ENCODE measurements at regions not wholly inside any gene's neighbourhood (a gene's known extent, or its start where the extent isn't known, plus 50 kb on each side); places are given as distances from the start of the nearest gene placed in this dataset.
A peak's percentile ranks its signal among the peaks of the same experiment; 100 is the strongest.
"Not testable (repeated sequence)": the region's sequence is repeated elsewhere in the genome, so short reads cannot be mapped to it uniquely, and the experiment has no call there.

DNA sequence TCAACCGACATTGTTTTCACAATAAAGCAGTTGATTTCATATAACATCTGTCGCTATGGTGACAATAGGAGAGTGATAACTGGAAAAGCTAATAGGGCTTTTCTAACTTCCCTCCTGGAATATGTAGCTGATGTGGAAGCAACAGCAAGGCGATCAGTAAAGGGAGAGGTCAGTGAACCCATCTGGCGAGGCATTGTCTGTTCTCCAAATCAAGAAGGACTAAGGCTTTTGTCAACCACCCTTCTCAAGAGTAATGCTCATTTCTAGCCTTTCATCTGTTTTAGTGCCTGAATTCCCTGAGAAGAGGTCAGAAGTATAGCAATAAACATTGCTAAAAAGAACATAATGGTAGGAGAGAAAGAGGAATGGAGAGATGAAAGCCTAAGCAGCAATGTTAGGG is 201.3 kb downstream of the AKAP7 start:
- DNase-seq (ENCODE audit: low read depth, low spot score), result no peak
- in situ Hi-C loops (cut with HindIII; ENCODE audit: low pct_unique_long_range_greater_than_20kb, low sequenced_read_pairs), result no loop called here

GRCh38 chr6:131346896-131347295 is 211.6 kb downstream of the AKAP7 start:
- in situ Hi-C loops (cut with HindIII; ENCODE audit: low pct_unique_long_range_greater_than_20kb, low sequenced_read_pairs), result not testable (repeated sequence)

DNA sequence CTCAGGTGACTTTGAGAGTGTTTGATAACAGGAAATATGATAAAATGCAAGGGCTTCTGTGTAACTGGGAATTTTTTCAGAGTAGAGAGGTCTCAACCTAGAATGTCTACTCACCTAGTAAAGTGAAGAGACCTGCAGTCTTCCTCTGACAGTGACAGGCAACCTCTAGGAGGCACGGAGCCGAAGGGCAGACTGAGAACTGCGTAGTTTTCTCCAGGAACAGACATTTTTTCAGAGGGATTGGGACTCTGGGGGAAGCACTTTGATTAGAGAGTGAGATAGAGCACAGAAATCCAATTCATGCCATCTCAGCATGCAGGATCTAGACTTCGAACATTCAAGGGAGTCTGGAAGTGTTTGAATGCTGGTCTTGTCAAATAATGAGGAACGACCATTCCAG is 213.3 kb downstream of the AKAP7 start:
- in situ Hi-C loops (cut with HindIII; ENCODE audit: low pct_unique_long_range_greater_than_20kb, low sequenced_read_pairs), result no loop called here
- DNase-seq (ENCODE audit: low read depth, low spot score), result no peak

More at GRCh38 chr6:131346896-131347295, 211.6 kb downstream of the AKAP7 start:
- not testable (repeated sequence) for DNase-seq (ENCODE audit: low read depth, low spot score)

DNA sequence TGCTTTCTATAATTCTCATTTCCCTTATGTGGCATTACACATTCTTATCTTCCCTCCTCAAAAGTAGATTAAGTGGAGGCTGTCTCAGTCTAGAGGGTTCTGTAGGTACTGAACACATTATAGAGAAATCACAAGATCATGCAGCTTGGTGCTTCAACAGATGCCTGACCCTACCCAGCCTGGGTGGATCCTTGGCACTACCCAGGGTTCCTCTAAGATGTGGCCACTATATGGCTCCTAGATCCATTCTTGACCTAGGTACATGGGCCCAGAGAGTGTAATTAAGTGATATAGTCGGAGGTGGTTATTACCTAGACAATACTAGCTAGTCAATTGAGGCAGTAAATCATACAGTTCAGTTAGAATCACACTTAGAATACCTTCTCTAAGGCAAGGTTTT is 213.9 kb downstream of the AKAP7 start:
- no peak for DNase-seq (ENCODE audit: low read depth, low spot score)
- in situ Hi-C loops (cut with HindIII; ENCODE audit: low pct_unique_long_range_greater_than_20kb, low sequenced_read_pairs), result no loop called here

GRCh38 chr6:131353106-131353505 is 217.8 kb downstream of the AKAP7 start:
- in situ Hi-C loops (cut with HindIII; ENCODE audit: low pct_unique_long_range_greater_than_20kb, low sequenced_read_pairs), result no loop called here
- no peak for DNase-seq (ENCODE audit: low read depth, low spot score)

- no peak for DNase-seq (ENCODE audit: low read depth, low spot score)
- in situ Hi-C loops (cut with HindIII; ENCODE audit: low pct_unique_long_range_greater_than_20kb, low sequenced_read_pairs), result no loop called here
Observed at GRCh38 chr6:131353876-131354275, 218.6 kb downstream of the AKAP7 start.

GRCh38 chr6:131354356-131354755 is 218.7 kb upstream of the ARG1 start:
- DNase-seq (ENCODE audit: low read depth, low spot score), result no peak
- in situ Hi-C loops (cut with HindIII; ENCODE audit: low pct_unique_long_range_greater_than_20kb, low sequenced_read_pairs), result no loop called here

DNA sequence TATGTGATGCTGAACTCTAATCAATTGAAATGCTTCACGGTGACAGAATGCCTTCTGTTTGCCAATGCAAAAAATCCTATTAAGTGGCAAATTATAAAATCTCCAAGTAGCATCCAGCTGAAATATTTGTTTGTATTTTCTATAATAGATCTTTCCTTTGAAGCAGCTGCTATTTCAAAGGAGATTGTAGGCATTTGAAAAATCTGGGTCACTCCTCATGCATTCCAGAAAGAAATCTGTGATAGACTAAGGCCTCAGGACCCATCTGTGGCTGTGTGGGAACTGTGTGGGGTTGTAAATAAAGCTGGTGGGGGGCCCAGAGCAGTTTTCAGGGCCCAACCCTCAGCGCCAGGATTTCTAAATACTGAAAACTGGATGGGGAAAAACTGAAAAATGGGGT is 216.9 kb upstream of the ARG1 start:
- in situ Hi-C loops (cut with HindIII; ENCODE audit: low pct_unique_long_range_greater_than_20kb, low sequenced_read_pairs), result no loop called here

DNA sequence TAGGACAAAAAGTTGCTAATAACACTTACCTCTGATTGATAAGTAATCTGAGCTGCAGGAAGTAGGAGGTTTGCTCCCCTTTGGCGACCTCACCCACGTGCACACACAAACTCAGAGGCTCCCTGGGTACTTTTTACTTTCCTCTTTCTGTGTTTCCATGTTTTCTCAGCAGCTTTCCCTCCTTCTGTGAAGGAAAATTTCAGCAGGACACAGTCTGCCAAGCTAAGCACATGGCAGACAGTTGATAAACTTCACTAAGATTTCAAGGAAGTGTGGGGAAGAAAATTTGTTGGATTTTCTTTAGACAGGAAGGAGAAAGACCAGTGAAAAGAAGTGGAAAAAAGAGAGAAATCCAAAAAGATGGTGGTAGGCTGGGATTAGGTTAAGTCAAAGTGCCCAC is 215.5 kb upstream of the ARG1 start:
- in situ Hi-C loops (cut with HindIII; ENCODE audit: low pct_unique_long_range_greater_than_20kb, low sequenced_read_pairs), result no loop called here
- DNase-seq (ENCODE audit: low read depth, low spot score), result no peak

More for the DNA sequence above, 216.9 kb upstream of the ARG1 start:
- no peak for DNase-seq (ENCODE audit: low read depth, low spot score)

DNA sequence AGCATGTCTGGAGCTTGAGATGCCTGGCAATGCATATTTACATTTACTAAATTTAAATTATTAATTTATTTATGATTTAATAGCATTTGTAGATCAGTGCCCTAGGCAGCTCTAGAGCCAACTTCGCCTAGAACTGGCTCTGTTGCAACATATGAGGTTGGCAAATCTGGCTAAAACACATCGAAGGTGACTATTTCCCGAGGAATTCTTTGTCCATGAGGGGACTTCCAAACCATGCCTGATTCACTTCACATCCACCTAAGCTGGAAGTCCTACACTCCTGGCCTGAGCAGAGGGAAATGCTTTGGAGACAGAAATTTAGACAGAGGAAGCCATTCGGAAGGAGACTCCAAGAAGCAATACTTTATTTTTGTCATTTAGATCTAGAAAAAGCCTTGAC is 211.0 kb upstream of the ARG1 start:
- in situ Hi-C loops (cut with HindIII; ENCODE audit: low pct_unique_long_range_greater_than_20kb, low sequenced_read_pairs), result no loop called here
- DNase-seq (ENCODE audit: low read depth, low spot score), result no peak

- DNase-seq (ENCODE audit: low read depth, low spot score), result no peak
- in situ Hi-C loops (cut with HindIII; ENCODE audit: low pct_unique_long_range_greater_than_20kb, low sequenced_read_pairs), result no loop called here
Observed at GRCh38 chr6:131362696-131363095, 210.3 kb upstream of the ARG1 start.

DNA sequence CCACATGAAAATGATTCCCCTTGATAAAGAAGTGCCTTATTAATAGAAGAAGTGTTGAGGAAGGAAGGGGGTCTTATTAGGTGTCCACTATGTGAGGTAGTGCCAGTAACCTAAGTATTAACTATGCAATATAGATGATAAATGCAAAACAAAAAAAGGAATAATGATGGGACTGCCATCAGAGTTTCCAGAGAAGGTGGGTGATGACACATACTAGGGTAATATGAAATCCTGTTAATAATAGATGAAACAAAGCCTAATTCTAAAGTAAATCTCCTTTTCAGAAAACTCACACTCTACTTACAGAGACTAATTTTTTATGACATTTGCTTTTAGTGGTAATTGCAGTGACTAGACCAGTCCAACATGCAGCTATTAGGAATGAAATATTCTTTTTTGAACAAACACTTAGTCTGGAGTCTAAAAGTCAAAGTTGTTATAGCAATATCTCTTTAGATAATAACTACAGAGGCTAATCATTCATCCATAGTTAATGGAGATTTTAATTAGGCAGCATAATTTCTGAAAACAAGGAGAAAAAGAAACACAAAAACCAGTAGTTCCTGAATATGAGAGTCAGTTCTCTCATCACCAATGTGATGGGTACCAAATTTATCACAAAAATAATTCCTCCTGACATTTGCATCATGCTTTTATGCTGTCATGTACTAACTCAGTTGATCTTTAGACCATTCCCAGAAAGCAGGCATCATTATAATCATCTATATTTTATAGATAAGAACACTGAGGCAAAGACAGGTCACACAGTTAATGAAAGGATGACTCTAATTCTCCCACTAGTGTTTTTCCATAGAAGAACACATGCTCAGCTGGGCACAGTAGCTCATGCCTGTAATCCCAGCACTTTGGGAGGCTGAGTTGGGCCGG is 208.8 kb upstream of the ARG1 start:
- in situ Hi-C loops (cut with HindIII; ENCODE audit: low pct_unique_long_range_greater_than_20kb, low sequenced_read_pairs), result no loop called here
- no peak for DNase-seq (ENCODE audit: low read depth, low spot score)

GRCh38 chr6:131366223-131366622 is 206.8 kb upstream of the ARG1 start:
- in situ Hi-C loops (cut with HindIII; ENCODE audit: low pct_unique_long_range_greater_than_20kb, low sequenced_read_pairs), result no loop called here

DNA sequence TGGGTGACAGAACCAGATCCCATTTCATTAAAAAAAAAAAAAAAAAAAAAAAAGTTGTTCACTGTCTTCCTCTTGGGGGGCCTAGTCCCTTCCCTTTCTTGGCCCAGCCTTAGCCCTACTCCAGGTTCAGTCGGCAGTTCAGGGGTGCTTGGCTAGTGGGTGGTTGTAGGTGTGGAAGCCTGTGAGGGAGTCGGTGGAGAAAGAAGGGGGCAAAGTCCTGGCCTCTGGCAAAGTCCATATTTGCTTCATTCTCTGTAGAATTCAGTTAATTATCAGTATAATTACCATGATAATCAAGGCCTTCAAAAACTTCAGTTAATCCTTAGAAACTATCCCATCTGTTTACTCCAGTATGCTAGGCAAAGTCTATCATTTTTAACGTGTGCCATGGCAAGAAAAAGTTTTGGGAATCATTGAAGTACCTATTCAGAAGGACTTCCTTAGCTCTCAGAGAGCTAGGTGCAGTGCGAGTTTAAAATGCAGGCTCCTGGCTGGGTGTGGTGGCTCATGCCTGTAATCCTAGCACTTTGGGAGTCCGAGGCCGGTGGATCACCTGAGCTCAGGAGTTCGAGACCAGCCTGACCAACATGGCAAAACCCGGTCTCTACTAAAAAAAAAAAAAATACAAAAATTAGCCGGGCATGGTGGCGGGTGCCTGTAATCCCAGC is 205.7 kb upstream of the ARG1 start:
- in situ Hi-C loops (cut with HindIII; ENCODE audit: low pct_unique_long_range_greater_than_20kb, low sequenced_read_pairs), result no loop called here
- DNase-seq (ENCODE audit: low read depth, low spot score), result no peak

More at GRCh38 chr6:131366223-131366622, 206.8 kb upstream of the ARG1 start:
- no peak for DNase-seq (ENCODE audit: low read depth, low spot score)

- DNase-seq (ENCODE audit: low read depth, low spot score), result peak; percentile 3
- in situ Hi-C loops (cut with HindIII; ENCODE audit: low pct_unique_long_range_greater_than_20kb, low sequenced_read_pairs), result no loop called here
Observed at GRCh38 chr6:131368198-131368911, 204.7 kb upstream of the ARG1 start.

GRCh38 chr6:131372535-131372934 is 200.5 kb upstream of the ARG1 start:
- no peak for DNase-seq (ENCODE audit: low read depth, low spot score)
- in situ Hi-C loops (cut with HindIII; ENCODE audit: low pct_unique_long_range_greater_than_20kb, low sequenced_read_pairs), result no loop called here

DNA sequence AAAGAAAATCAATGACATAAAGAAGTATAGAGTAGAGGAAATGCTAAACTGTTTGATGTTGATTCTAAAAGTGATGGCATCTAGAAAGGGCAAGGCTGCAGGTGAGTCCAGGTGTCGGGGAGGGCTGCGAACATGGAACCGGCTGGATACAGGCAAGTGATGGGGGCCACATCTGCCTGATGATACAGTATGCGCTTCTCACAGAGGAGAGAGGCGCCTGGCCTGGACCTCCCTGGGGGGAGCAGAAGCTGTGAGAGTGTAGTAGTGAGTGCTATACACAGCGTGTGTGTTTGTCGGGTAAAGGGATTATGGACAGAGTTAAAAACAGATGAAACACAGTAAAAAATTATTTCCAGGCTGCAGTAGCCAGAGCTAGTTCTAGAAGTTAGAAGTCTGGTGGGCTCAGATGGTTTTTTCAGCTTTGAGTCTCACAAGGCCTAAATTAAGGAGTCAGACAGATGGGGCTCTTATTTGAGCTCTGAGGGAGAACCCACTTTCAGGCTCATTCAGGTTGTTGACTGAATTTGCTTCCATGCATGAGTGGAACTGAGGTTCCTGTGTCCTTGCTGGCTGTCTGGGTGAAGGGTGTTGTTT is 195.8 kb upstream of the ARG1 start:
- in situ Hi-C loops (cut with HindIII; ENCODE audit: low pct_unique_long_range_greater_than_20kb, low sequenced_read_pairs), result no loop called here
- no peak for DNase-seq (ENCODE audit: low read depth, low spot score)

- no peak for DNase-seq (ENCODE audit: low read depth, low spot score)
- in situ Hi-C loops (cut with HindIII; ENCODE audit: low pct_unique_long_range_greater_than_20kb, low sequenced_read_pairs), result no loop called here
Observed at GRCh38 chr6:131378874-131379273, 194.2 kb upstream of the ARG1 start.
